Endothelial cell of umbilical vein (primary cell): ENCODE measurements at regions not wholly inside any gene's neighbourhood (a gene's known extent, or its start where the extent isn't known, plus 50 kb on each side); places are given as distances from the start of the nearest gene placed in this dataset.

Source experiments
- BruUV-seq: library from RNA; stranded (reverse); fragments of 400-500 nt; replicated peaks from 2 replicates; lab custom pipeline; 2021; lab: Mats Ljungman, UMichigan
- CTCF ChIA-PET: fragments of 300-600, 350-600 bp; sonication (Branson Sonifier 250); formaldehyde crosslinking; loops from one replicate; lab custom pipeline; 2021; ENCODE audit warnings: antibody characterized with exemption, inconsistent platforms; lab: Charles Lee
- POLR2A ChIA-PET: fragments of 300-600, 350-600 bp; sonication (Branson Sonifier 250); formaldehyde crosslinking; loops from one replicate; lab custom pipeline; 2021; ENCODE audit warnings: antibody characterized with exemption, inconsistent platforms; lab: Charles Lee
- DNase-seq: peaks from one replicate; pipeline ENCODE4 v3.0.0-alpha.2; 2011; ENCODE audit warnings: low read depth, low spot score
- FAIRE-seq: peaks from 2 replicates; lab custom pipeline; 2011; peaks lifted over from hg19 to GRCh38; lab: Jason Lieb, UNC
- H2AFZ ChIP-seq: 2 replicates; pipeline ENCODE4 v1.6.0; 2012; ENCODE audit warnings: low read depth, low read length, control low read depth, inconsistent platforms
- H3K27ac ChIP-seq: 2 replicates; pipeline ENCODE4 v1.5.1; 2011; ENCODE audit warnings: low read depth, mild to moderate bottlenecking, control low read depth, low read length, moderate library complexity; ENCODE audit not compliant: insufficient read depth
- H3K27me3 ChIP-seq, 2 experiments: 2 replicates each; pipeline versions ENCODE4 v1.6.0 to v1.6.1; 2011; ENCODE audit warnings: low read length in 2 of 2, mixed read lengths in 1 of 2; ENCODE audit not compliant: control insufficient read depth in 2 of 2, insufficient read depth in 2 of 2
- H3K36me3 ChIP-seq, 2 experiments: 2 replicates in 1 of 2; 3 replicates in 1 of 2; pipeline ENCODE4 v1.5.1; 2011; ENCODE audit warnings: low read length in 2 of 2, mild to moderate bottlenecking in 1 of 2, moderate library complexity in 1 of 2; ENCODE audit not compliant: control insufficient read depth in 2 of 2, insufficient read depth in 2 of 2; ENCODE audit errors: extremely low read depth in 1 of 2
- H3K4me1 ChIP-seq: 3 replicates; pipeline ENCODE4 v1.5.1; 2011; ENCODE audit warnings: mild to moderate bottlenecking, low read length; ENCODE audit not compliant: control insufficient read depth, insufficient read depth; ENCODE audit errors: extremely low read depth
- H3K4me2 ChIP-seq: 2 replicates; pipeline ENCODE4 v1.6.1; 2011; ENCODE audit warnings: low read length, control low read depth, mixed read lengths; ENCODE audit not compliant: insufficient read depth
- H3K4me3 ChIP-seq, 3 experiments: fragments of 200-600 bp in 1 of 3; sonication (generic), shearing (Covaris generic) in 1 of 3; replicated peaks in 1 of 3; 2 replicates each; pipeline ENCODE4 v1.5.1; 2011 to 2016; ENCODE audit warnings: control low read depth in 3 of 3, low read length in 3 of 3, mild to moderate bottlenecking in 2 of 3, inconsistent platforms in 1 of 3, low read depth in 1 of 3, moderate library complexity in 1 of 3; ENCODE audit not compliant: insufficient read depth in 1 of 3
- H3K79me2 ChIP-seq: 2 replicates; pipeline ENCODE4 v1.6.0; 2012; ENCODE audit warnings: low read length, inconsistent platforms; ENCODE audit not compliant: control insufficient read depth, insufficient read depth
- H3K9ac ChIP-seq: replicated peaks from 2 replicates; pipeline ENCODE3; 2011; ENCODE audit warnings: low read length, control low read depth; ENCODE audit not compliant: insufficient read depth; ENCODE audit errors: extremely low read depth
- H3K9me1 ChIP-seq: replicated peaks from 3 replicates; pipeline ENCODE4 v1.6.0; 2011; ENCODE audit warnings: mild to moderate bottlenecking, low read length; ENCODE audit not compliant: control insufficient read depth, insufficient read depth; ENCODE audit errors: extremely low read depth
- H3K9me3 ChIP-seq: replicated peaks from 2 replicates; pipeline ENCODE4 v1.5.1; 2012; ENCODE audit warnings: low read length, inconsistent platforms; ENCODE audit not compliant: control insufficient read depth, insufficient read depth
- H4K20me1 ChIP-seq: replicated peaks from 2 replicates; pipeline ENCODE3; 2011; ENCODE audit warnings: mild to moderate bottlenecking, low read length; ENCODE audit not compliant: control insufficient read depth, insufficient read depth; ENCODE audit errors: extremely low read depth
- EZH2 ChIP-seq: IDR thresholded peaks from 2 replicates; pipeline ENCODE4 v1.6.1; 2012; ENCODE audit warnings: borderline replicate concordance, low read depth, mild to moderate bottlenecking, moderate library complexity, low read length, inconsistent platforms; ENCODE audit not compliant: severe bottlenecking
- FOS ChIP-seq: IDR thresholded peaks from 2 replicates; pipeline ENCODE4 v1.6.1; 2011; ENCODE audit warnings: mild to moderate bottlenecking, low read length, moderate library complexity, borderline replicate concordance; ENCODE audit not compliant: insufficient read depth
- GATA2 ChIP-seq: IDR thresholded peaks from 2 replicates; pipeline ENCODE4 v1.7.0; 2011; ENCODE audit warnings: low read depth, mild to moderate bottlenecking, moderate library complexity, mixed read lengths, low read length; ENCODE audit not compliant: insufficient read length, insufficient read depth
- JUN ChIP-seq: IDR thresholded peaks from 2 replicates; pipeline ENCODE4 v1.6.1; 2011; ENCODE audit warnings: borderline replicate concordance, low read depth; ENCODE audit not compliant: insufficient read length, insufficient read depth
- MYC ChIP-seq: IDR thresholded peaks from one replicate; pipeline ENCODE4 v1.6.1; 2011; ENCODE audit warnings: mild to moderate bottlenecking, low read depth, low read length
- POLR2A ChIP-seq: IDR thresholded peaks from 2 replicates; pipeline ENCODE4 v1.6.1; 2012; ENCODE audit warnings: low read depth, mild to moderate bottlenecking, control low read depth, low read length
- POLR2AphosphoS5 ChIP-seq: IDR thresholded peaks from 2 replicates; pipeline ENCODE4 v1.6.1; 2012; ENCODE audit warnings: low read depth, mild to moderate bottlenecking, control low read depth, low read length, moderate library complexity; ENCODE audit not compliant: insufficient read depth
- dilution Hi-C: fragments of 300-500 bp; cut with MboI; formaldehyde crosslinking; loops from one replicate; pipeline ENCODE4 v1.15.0; 2019; ENCODE audit warnings: low sequenced_read_pairs; ENCODE audit not compliant: extremely low pct_ligation_motif_present
- intact Hi-C: fragments of 100-400 bp; cut with micrococcal nuclease; formaldehyde crosslinking; loops from one replicate; pipeline ENCODE4 v1.10.0; 2022
- TF ChIP-seq, protein P1 (sequence below): IDR thresholded peaks from 2 replicates; pipeline ENCODE4 v1.6.1; 2011; ENCODE audit not compliant: insufficient read depth, insufficient read length
- TF ChIP-seq, protein P2 (sequence below), 2 donors: IDR thresholded peaks; 1 replicate in 1 of 2; 2 replicates in 1 of 2; pipeline ENCODE4 v1.5.1; 2011; ENCODE audit warnings: low read length in 2 of 2, mild to moderate bottlenecking in 2 of 2, moderate library complexity in 2 of 2, control low read depth in 1 of 2, inconsistent platforms in 1 of 2, low read depth in 1 of 2; ENCODE audit not compliant: insufficient read depth in 1 of 2; ENCODE audit errors: extremely low read depth in 1 of 2

DNA sequence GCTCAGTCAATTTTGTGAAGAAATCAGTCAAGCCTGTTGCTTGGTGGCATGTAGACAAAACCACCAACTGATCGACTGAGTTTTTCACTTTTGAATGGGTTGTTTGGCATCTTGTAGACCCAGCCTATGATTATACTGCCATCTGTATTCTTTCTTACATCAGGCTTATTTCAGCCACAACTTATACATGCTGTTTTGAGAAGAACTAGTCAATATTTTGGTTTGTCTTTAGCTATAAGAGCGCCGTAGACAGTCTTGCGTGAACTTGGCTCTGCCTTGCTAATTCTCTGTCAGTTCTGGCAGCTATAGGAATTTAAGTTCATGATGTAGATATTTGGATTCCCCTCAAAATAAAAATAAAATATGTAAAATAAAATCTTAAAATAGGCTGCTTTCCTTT is 742.0 kb upstream of the FANCL start:
- FAIRE-seq = no peak
- Histone ChIP-seq H3K36me3 (no peaks in the 10 kb centered on the region), H3K9me3 (no peaks in the 10 kb centered on the region), H3K9ac (no peak overlapping the region), H3K79me2 (no peaks in the 10 kb centered on the region), H3K4me2 (no peak overlapping the region), H3K4me1 (no peaks in the 10 kb centered on the region), H4K20me1 (no peaks in the 10 kb centered on the region), H3K4me3 (no peak overlapping the region), H3K27me3 (no peaks in the 10 kb centered on the region), H3K9me1 (no peaks in the 10 kb centered on the region), H3K27ac (no peak overlapping the region), H2AFZ (no peak overlapping the region)
- no peak for DNase-seq
- ChIA-PET POLR2A (no interaction called here), CTCF (no interaction called here)
- dilution Hi-C loops = no loop called here
- intact Hi-C loops = no loop called here
- TF ChIP-seq GATA2 (no peak), MYC (no peak), POLR2AphosphoS5 (no peak), FOS (no peak), EZH2 (no peak), JUN (no peak), POLR2A (no peak)
- TF ChIP-seq, protein P1, sequence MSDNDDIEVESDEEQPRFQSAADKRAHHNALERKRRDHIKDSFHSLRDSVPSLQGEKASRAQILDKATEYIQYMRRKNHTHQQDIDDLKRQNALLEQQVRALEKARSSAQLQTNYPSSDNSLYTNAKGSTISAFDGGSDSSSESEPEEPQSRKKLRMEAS = no peak
- TF ChIP-seq, protein P2, sequence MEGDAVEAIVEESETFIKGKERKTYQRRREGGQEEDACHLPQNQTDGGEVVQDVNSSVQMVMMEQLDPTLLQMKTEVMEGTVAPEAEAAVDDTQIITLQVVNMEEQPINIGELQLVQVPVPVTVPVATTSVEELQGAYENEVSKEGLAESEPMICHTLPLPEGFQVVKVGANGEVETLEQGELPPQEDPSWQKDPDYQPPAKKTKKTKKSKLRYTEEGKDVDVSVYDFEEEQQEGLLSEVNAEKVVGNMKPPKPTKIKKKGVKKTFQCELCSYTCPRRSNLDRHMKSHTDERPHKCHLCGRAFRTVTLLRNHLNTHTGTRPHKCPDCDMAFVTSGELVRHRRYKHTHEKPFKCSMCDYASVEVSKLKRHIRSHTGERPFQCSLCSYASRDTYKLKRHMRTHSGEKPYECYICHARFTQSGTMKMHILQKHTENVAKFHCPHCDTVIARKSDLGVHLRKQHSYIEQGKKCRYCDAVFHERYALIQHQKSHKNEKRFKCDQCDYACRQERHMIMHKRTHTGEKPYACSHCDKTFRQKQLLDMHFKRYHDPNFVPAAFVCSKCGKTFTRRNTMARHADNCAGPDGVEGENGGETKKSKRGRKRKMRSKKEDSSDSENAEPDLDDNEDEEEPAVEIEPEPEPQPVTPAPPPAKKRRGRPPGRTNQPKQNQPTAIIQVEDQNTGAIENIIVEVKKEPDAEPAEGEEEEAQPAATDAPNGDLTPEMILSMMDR (IDR thresholded peaks at IDR 0.05; ENCODE audit: extremely low read depth in 1 of 2, insufficient read depth in 1 of 2, low read depth in 1 of 2, low read length in 2 of 2) = no peak
- BruUV-seq = no TSS peak
